Uterus (tissue), 3 donors: ENCODE measurements at regions not wholly inside any gene's neighbourhood (a gene's known extent, or its start where the extent isn't known, plus 50 kb on each side); places are given as distances from the start of the nearest gene placed in this dataset.

Experiments
- DNase-seq, 2 donors: peaks; one replicate each; pipeline ENCODE4 v3.0.0-alpha.2; 2019 to 2020
- H3K27ac ChIP-seq, 2 donors: fragments of 200-600 bp; sonication (generic); 1 replicate in 1 of 2; 2 replicates in 1 of 2; pipeline ENCODE4 v1.5.1; 2016 to 2018
- H3K27me3 ChIP-seq, 2 donors: fragments of 200-600 bp; sonication (generic); one replicate each; pipeline ENCODE4 v1.5.1; 2018 to 2019; ENCODE audit warnings: control low read depth in 1 of 2
- H3K36me3 ChIP-seq, 2 donors: fragments of 200-600 bp; sonication (generic); one replicate each; pipeline ENCODE4 v1.5.1; 2019; ENCODE audit warnings: control low read depth in 1 of 2
- H3K4me1 ChIP-seq, 2 donors: fragments of 200-600 bp; sonication (generic); one replicate each; pipeline ENCODE4 v1.5.1; 2018 to 2019; ENCODE audit warnings: control low read depth in 1 of 2
- H3K4me3 ChIP-seq, 2 donors: fragments of 200-600 bp; sonication (generic); 1 replicate in 1 of 2; 2 replicates in 1 of 2; pipeline ENCODE4 v1.5.1; 2018 to 2019; ENCODE audit warnings: mild to moderate bottlenecking in 1 of 2
- H3K9me3 ChIP-seq, 2 donors: fragments of 200-600 bp; sonication (generic); one replicate each; pipeline ENCODE4 v1.5.1; 2019; ENCODE audit warnings: control low read depth in 1 of 2
- CTCF ChIP-seq, 4 experiments: fragments of 200-600 bp in 2 of 4; fragments of 450-650 bp in 2 of 4; sonication (generic) in 2 of 4; IDR thresholded peaks; one replicate each; pipeline ENCODE4 v1.5.1; 2016 to 2019; ENCODE audit warnings: antibody characterized with exemption in 4 of 4, mild to moderate bottlenecking in 2 of 4, moderate library complexity in 1 of 4
- POLR2A ChIP-seq, 2 donors: fragments of 450-650 bp; IDR thresholded peaks; one replicate each; pipeline ENCODE4 v1.6.1; 2016; ENCODE audit warnings: antibody characterized with exemption in 2 of 2, mild to moderate bottlenecking in 1 of 2, moderate library complexity in 1 of 2
- intact Hi-C: fragments of 100-400 bp; cut with DNase I; formaldehyde crosslinking; loops from one replicate; pipeline ENCODE4 v1.15.1; 2023; ENCODE audit warnings: low total_unique reads
- donor health status: DM: yes; HTN: yes; CAD: no.

GRCh38 chr19:32018014-32018413, 327.4 kb upstream of the ZNF507 start:
- Histone ChIP-seq H3K4me1 (no peaks in the 10 kb centered on the region), H3K4me3 (no peak overlapping the region), H3K27ac (peak overlapping the region; percentile 64 to 78), H3K27me3 (no peaks in the 10 kb centered on the region), H3K9me3 (no peaks in the 10 kb centered on the region), H3K36me3 (no peaks in the 10 kb centered on the region)
- DNase-seq, result peak; percentile 68 to 79
- intact Hi-C loops, result no loop called here
- TF ChIP-seq CTCF (IDR thresholded peaks at IDR 0.05) (no peak), POLR2A (IDR thresholded peaks at IDR 0.05) (no peak)

GRCh38 chr19:32020538-32020937, 324.9 kb upstream of the ZNF507 start:
- Histone ChIP-seq H3K36me3 (no peaks in the 10 kb centered on the region), H3K27ac (no peak overlapping the region), H3K27me3 (no peaks in the 10 kb centered on the region), H3K4me1 (no peaks in the 10 kb centered on the region), H3K9me3 (no peaks in the 10 kb centered on the region), H3K4me3 (no peak overlapping the region)
- intact Hi-C loops, result no loop called here
- DNase-seq, result no peak
- TF ChIP-seq POLR2A (IDR thresholded peaks at IDR 0.05), result no peak
- no peak for TF ChIP-seq CTCF (IDR thresholded peaks at IDR 0.05)

DNA sequence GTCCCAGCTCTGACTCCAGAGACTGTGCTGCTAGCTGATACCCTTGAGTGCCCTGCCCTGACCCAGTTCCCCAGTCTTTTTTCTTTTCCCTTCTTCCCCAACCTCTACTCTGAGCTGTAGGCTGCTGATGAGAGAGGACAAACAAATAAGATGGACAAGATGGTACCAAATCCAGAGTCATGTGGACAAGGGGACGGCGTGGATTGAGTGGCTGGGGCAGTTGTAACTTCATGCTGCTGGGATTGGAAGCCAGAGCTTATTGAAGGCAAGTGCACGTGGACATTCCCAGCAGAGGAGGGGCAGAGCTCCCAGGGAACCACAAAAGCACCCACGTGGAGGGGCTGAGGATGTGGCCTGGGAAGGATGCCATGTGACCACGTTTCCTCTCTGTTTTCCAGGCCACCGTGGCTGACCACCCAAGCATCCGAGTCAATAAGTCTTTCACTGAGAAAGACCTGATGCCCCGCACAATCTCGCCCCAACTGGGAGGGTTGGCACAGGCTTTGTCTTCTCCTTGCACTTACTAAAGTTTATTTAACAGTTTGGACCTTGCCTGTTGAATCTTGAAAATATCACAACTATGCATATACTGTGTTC, 323.3 kb upstream of the ZNF507 start:
- intact Hi-C loops, result no loop called here
- Histone ChIP-seq H3K27ac (peak overlapping the region in 1 of 2 donors; percentile 52), H3K9me3 (no peaks in the 10 kb centered on the region)

GRCh38 chr19:32022731-32023563, 322.5 kb upstream of the ZNF507 start:
- H3K27me3 ChIP-seq, result no peaks in the 10 kb centered on the region
- no peak for DNase-seq
- no peaks in the 10 kb centered on the region for H3K4me1 ChIP-seq
- H3K4me3 ChIP-seq, result no peak overlapping the region
- no peaks in the 10 kb centered on the region for H3K9me3 ChIP-seq
- no peaks in the 10 kb centered on the region for H3K36me3 ChIP-seq
- peak overlapping the region; percentile 6 to 52 for H3K27ac ChIP-seq
- TF ChIP-seq CTCF (IDR thresholded peaks at IDR 0.05) (no peak), POLR2A (IDR thresholded peaks at IDR 0.05) (no peak)
- intact Hi-C loops, result no loop called here

More for the DNA sequence above, 323.3 kb upstream of the ZNF507 start:
- H3K36me3 ChIP-seq, result no peaks in the 10 kb centered on the region
- H3K4me3 ChIP-seq, result no peak overlapping the region
- no peak for DNase-seq
- H3K4me1 ChIP-seq, result no peaks in the 10 kb centered on the region
- H3K27me3 ChIP-seq, result no peaks in the 10 kb centered on the region
- TF ChIP-seq POLR2A (IDR thresholded peaks at IDR 0.05) (no peak), CTCF (IDR thresholded peaks at IDR 0.05) (no peak)

DNA sequence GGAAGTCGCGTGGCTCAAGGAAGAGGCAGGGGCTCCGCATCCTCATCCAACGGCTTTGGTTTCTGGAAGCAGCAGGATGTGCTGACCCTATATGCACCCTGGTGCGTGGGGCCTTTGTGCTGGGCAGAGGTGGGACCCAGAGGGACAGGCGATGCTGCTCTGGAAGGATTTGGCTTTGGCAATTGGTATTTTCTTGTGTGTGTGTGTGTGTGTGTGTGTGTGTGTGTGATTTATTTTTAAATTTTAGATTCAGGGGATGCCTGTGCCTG, 321.9 kb upstream of the ZNF507 start:
- no peak for DNase-seq
- intact Hi-C loops, result no loop called here
- H3K9me3 ChIP-seq, result no peaks in the 10 kb centered on the region
- H3K27me3 ChIP-seq, result no peaks in the 10 kb centered on the region
- H3K27ac ChIP-seq, result peak overlapping the region in 1 of 2 donors; percentile 52
- no peaks in the 10 kb centered on the region for H3K4me1 ChIP-seq
- no peak overlapping the region for H3K4me3 ChIP-seq
- no peaks in the 10 kb centered on the region for H3K36me3 ChIP-seq
- TF ChIP-seq POLR2A (IDR thresholded peaks at IDR 0.05), result no peak
- TF ChIP-seq CTCF (IDR thresholded peaks at IDR 0.05), result no peak
